ENCODE measurements at regions not wholly inside any gene's neighbourhood (a gene's known extent, or its start where the extent isn't known, plus 50 kb on each side); places are given as distances from the start of the nearest gene placed in this dataset.

- H3K4me3 ChIP-seq (ENCODE audit: low read depth, low read length), result no peak overlapping the region
- no peak for DNase-seq (ENCODE audit: low read depth)
These were observed 143.8 kb upstream of the VLDLR start for GRCh38 chr9:2477755-2478154.

GRCh38 chr9:2478421-2478820 is 143.2 kb upstream of the VLDLR start:
- H3K4me3 ChIP-seq (ENCODE audit: low read depth, low read length), result no peak overlapping the region
- no peak for DNase-seq (ENCODE audit: low read depth)

- DNase-seq (ENCODE audit: low read depth), result no peak
- H3K4me3 ChIP-seq (ENCODE audit: low read depth, low read length), result no peak overlapping the region
These were observed 142.5 kb upstream of the VLDLR start for GRCh38 chr9:2479056-2479565.

- no peak overlapping the region for H3K4me3 ChIP-seq (ENCODE audit: low read depth, low read length)
- no peak for DNase-seq (ENCODE audit: low read depth)
These were observed 141.2 kb upstream of the VLDLR start for GRCh38 chr9:2480255-2480837.

- no peak for DNase-seq (ENCODE audit: low read depth)
- no peak overlapping the region for H3K4me3 ChIP-seq (ENCODE audit: low read depth, low read length)
These were observed 140.4 kb upstream of the VLDLR start for GRCh38 chr9:2481216-2481615.

GRCh38 chr9:2486988-2487387 is 134.6 kb upstream of the VLDLR start:
- no peak for DNase-seq (ENCODE audit: low read depth)
- H3K4me3 ChIP-seq (ENCODE audit: low read depth, low read length), result no peak overlapping the region

GRCh38 chr9:2489838-2490314 is 131.7 kb upstream of the VLDLR start:
- no peak for DNase-seq (ENCODE audit: low read depth)

GRCh38 chr9:2492161-2492560 is 129.4 kb upstream of the VLDLR start:
- DNase-seq (ENCODE audit: low read depth), result no peak
- no peak overlapping the region for H3K4me3 ChIP-seq (ENCODE audit: low read depth, low read length)

More at GRCh38 chr9:2489838-2490314, 131.7 kb upstream of the VLDLR start:
- H3K4me3 ChIP-seq (ENCODE audit: low read depth, low read length), result no peak overlapping the region

GRCh38 chr9:2493109-2493508 is 128.5 kb upstream of the VLDLR start:
- H3K4me3 ChIP-seq (ENCODE audit: low read depth, low read length), result no peak overlapping the region
- DNase-seq (ENCODE audit: low read depth), result peak; percentile 29

GRCh38 chr9:2493529-2493928 is 128.1 kb upstream of the VLDLR start:
- no peak overlapping the region for H3K4me3 ChIP-seq (ENCODE audit: low read depth, low read length)

GRCh38 chr9:2494562-2494961 is 127.0 kb upstream of the VLDLR start:
- H3K4me3 ChIP-seq (ENCODE audit: low read depth, low read length), result no peak overlapping the region
- peak; percentile 25 for DNase-seq (ENCODE audit: low read depth)

More at GRCh38 chr9:2493529-2493928, 128.1 kb upstream of the VLDLR start:
- DNase-seq (ENCODE audit: low read depth), result no peak

- DNase-seq (ENCODE audit: low read depth), result no peak
- H3K4me3 ChIP-seq (ENCODE audit: low read depth, low read length), result no peak overlapping the region
These were observed 126.2 kb upstream of the VLDLR start for GRCh38 chr9:2495221-2496005.

GRCh38 chr9:2496169-2496568 is 125.4 kb upstream of the VLDLR start:
- no peak for DNase-seq (ENCODE audit: low read depth)
- H3K4me3 ChIP-seq (ENCODE audit: low read depth, low read length), result no peak overlapping the region

- DNase-seq (ENCODE audit: low read depth), result no peak
These were observed 124.7 kb upstream of the VLDLR start for GRCh38 chr9:2496934-2497333.

GRCh38 chr9:2497666-2498400 is 123.8 kb upstream of the VLDLR start:
- DNase-seq (ENCODE audit: low read depth), result no peak
- H3K4me3 ChIP-seq (ENCODE audit: low read depth, low read length), result no peak overlapping the region

More at GRCh38 chr9:2496934-2497333, 124.7 kb upstream of the VLDLR start:
- no peak overlapping the region for H3K4me3 ChIP-seq (ENCODE audit: low read depth, low read length)

GRCh38 chr9:2502210-2502609 is 119.4 kb upstream of the VLDLR start:
- no peak overlapping the region for H3K4me3 ChIP-seq (ENCODE audit: low read depth, low read length)
- no peak for DNase-seq (ENCODE audit: low read depth)

GRCh38 chr9:2502760-2503159 is 118.8 kb upstream of the VLDLR start:
- no peak overlapping the region for H3K4me3 ChIP-seq (ENCODE audit: low read depth, low read length)
- no peak for DNase-seq (ENCODE audit: low read depth)

GRCh38 chr9:2506321-2506720 is 115.3 kb upstream of the VLDLR start:
- no peak overlapping the region for H3K4me3 ChIP-seq (ENCODE audit: low read depth, low read length)
- DNase-seq (ENCODE audit: low read depth), result no peak

GRCh38 chr9:2523591-2523990 is 98.0 kb upstream of the VLDLR start:
- H3K4me3 ChIP-seq (ENCODE audit: low read depth, low read length), result no peak overlapping the region
- no peak for DNase-seq (ENCODE audit: low read depth)

GRCh38 chr9:2524601-2525000 is 97.0 kb upstream of the VLDLR start:
- H3K4me3 ChIP-seq (ENCODE audit: low read depth, low read length), result no peak overlapping the region
- DNase-seq (ENCODE audit: low read depth), result no peak

All from skeletal muscle cell (primary cell).